Gastrocnemius medialis (tissue), 4 donors: ENCODE measurements at regions not wholly inside any gene's neighbourhood (a gene's known extent, or its start where the extent isn't known, plus 50 kb on each side); places are given as distances from the start of the nearest gene placed in this dataset.

Source experiments
- ATAC-seq, 2 donors: fragments of 150-250 bp; one replicate each; pipeline ENCODE4 v1.9.1; 2016
- DNase-seq, 2 donors: peaks; one replicate each; pipeline ENCODE4 v3.0.0-alpha.2; 2019
- H3K27ac ChIP-seq, 4 donors: fragments of 200-600 bp; sonication (generic); 1 replicate in 1 of 4; 2 replicates in 3 of 4; pipeline ENCODE4 v1.5.1; 2016 to 2018; ENCODE audit warnings: mild to moderate bottlenecking in 2 of 4, moderate library complexity in 1 of 4
- H3K27me3 ChIP-seq, 3 donors: fragments of 200-600 bp; sonication (generic) in 2 of 3; 1 replicate in 1 of 3; 2 replicates in 2 of 3; pipeline versions ENCODE4 v1.5.1 to v1.6.0; 2016 to 2019; ENCODE audit warnings: mild to moderate bottlenecking in 1 of 3, moderate library complexity in 1 of 3
- H3K36me3 ChIP-seq, 2 donors: fragments of 200-600 bp; sonication (generic) in 1 of 2; one replicate each; pipeline ENCODE4 v1.5.1; 2017 to 2018
- H3K4me1 ChIP-seq, 2 donors: fragments of 200-600 bp; sonication (generic) in 1 of 2; one replicate each; pipeline ENCODE4 v1.5.1; 2016 to 2017; ENCODE audit warnings: mild to moderate bottlenecking in 2 of 2
- H3K4me3 ChIP-seq, 4 donors: fragments of 200-600 bp; sonication (generic) in 3 of 4; 1 replicate in 1 of 4; 2 replicates in 3 of 4; pipeline ENCODE4 v1.5.1; 2016 to 2019; ENCODE audit warnings: mild to moderate bottlenecking in 2 of 4
- H3K9me3 ChIP-seq, 3 donors: fragments of 200-600 bp; sonication (generic) in 2 of 3; 1 replicate in 1 of 3; 2 replicates in 2 of 3; pipeline ENCODE4 v1.5.1; 2016 to 2019
- POLR2A ChIP-seq, 2 donors: fragments of 450-650 bp; IDR thresholded peaks; one replicate each; pipeline ENCODE4 v1.6.1; 2017; ENCODE audit warnings: antibody characterized with exemption in 2 of 2, mild to moderate bottlenecking in 2 of 2, moderate library complexity in 2 of 2
- in situ Hi-C, 4 donors: fragments of 200-750 bp; cut with MboI; loops; one replicate each; pipeline versions ENCODE4 v1.15.0 to v1.8.0; 2017; ENCODE audit warnings: low sequenced_read_pairs in 4 of 4
- intact Hi-C: fragments of 100-400 bp; cut with DNase I; formaldehyde crosslinking; loops from one replicate; pipeline ENCODE4 v1.15.1; 2023; ENCODE audit warnings: low total_unique reads
- TF ChIP-seq, protein P1 (sequence below), 5 experiments: fragments of 450-650 bp in 3 of 5; fragments of 200-600 bp in 2 of 5; sonication (generic) in 2 of 5; IDR thresholded peaks in 4 of 5; conservative IDR thresholded peaks in 1 of 5; 1 replicate in 4 of 5; 2 replicates in 1 of 5; pipeline ENCODE4 v1.5.1; 2016 to 2019; ENCODE audit warnings: antibody characterized with exemption in 5 of 5, mild to moderate bottlenecking in 3 of 5, moderate library complexity in 3 of 5

- Histone ChIP-seq H3K9me3 (no peaks in the 10 kb centered on the region), H3K27ac (no peak overlapping the region), H3K4me1 (no peaks in the 10 kb centered on the region), H3K36me3 (no peaks in the 10 kb centered on the region), H3K27me3 (peaks cover 25 to 57% (median 53%) of the 10 kb centered on the region in 3 donors), H3K4me3 (no peak overlapping the region)
- ATAC-seq = no peak
- no peak for DNase-seq
- intact Hi-C loops = no loop called here
- in situ Hi-C loops = no loop called here
- TF ChIP-seq, protein P1, sequence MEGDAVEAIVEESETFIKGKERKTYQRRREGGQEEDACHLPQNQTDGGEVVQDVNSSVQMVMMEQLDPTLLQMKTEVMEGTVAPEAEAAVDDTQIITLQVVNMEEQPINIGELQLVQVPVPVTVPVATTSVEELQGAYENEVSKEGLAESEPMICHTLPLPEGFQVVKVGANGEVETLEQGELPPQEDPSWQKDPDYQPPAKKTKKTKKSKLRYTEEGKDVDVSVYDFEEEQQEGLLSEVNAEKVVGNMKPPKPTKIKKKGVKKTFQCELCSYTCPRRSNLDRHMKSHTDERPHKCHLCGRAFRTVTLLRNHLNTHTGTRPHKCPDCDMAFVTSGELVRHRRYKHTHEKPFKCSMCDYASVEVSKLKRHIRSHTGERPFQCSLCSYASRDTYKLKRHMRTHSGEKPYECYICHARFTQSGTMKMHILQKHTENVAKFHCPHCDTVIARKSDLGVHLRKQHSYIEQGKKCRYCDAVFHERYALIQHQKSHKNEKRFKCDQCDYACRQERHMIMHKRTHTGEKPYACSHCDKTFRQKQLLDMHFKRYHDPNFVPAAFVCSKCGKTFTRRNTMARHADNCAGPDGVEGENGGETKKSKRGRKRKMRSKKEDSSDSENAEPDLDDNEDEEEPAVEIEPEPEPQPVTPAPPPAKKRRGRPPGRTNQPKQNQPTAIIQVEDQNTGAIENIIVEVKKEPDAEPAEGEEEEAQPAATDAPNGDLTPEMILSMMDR (IDR thresholded peaks at IDR 0.05 in 4 of 5, conservative IDR thresholded peaks at IDR 0.05 in 1 of 5) = no peak
- TF ChIP-seq POLR2A (IDR thresholded peaks at IDR 0.05) = no peak
Measured at GRCh38 chr4:1556541-1557220, 127.4 kb downstream of the FAM53A start.

DNA sequence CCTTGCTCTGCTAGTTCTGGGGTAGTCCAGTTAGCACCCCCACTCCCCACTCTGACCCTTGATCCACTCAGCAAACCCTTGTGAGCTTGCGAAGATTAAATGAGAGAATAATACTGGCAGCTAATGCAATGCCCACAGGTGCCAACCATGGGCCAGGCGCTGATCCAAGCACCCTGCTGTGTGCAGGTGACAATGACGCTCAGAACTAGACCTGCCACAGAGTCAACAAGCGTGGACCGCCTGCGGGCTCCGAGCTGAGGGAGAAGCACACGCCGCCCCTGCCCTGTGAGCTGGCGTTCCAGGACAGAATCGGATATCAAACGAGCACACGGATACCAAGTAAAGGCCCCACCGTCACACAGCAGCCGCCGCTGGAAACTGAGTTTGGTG, 129.2 kb downstream of the FAM53A start:
- Histone ChIP-seq H3K27ac (no peak overlapping the region), H3K9me3 (no peaks in the 10 kb centered on the region), H3K4me3 (no peak overlapping the region), H3K4me1 (no peaks in the 10 kb centered on the region), H3K36me3 (no peaks in the 10 kb centered on the region), H3K27me3 (peaks cover 25 to 50% (median 47%) of the 10 kb centered on the region in 3 donors)
- TF ChIP-seq, protein P1 (IDR thresholded peaks at IDR 0.05 in 4 of 5, conservative IDR thresholded peaks at IDR 0.05 in 1 of 5) = no peak
- no peak for TF ChIP-seq POLR2A (IDR thresholded peaks at IDR 0.05)
- DNase-seq (no peak), ATAC-seq (no peak)
- intact Hi-C loops (no loop called here), in situ Hi-C loops (no loop called here)

GRCh38 chr4:1554246-1554875, 129.8 kb downstream of the FAM53A start:
- Histone ChIP-seq H3K4me3 (no peak overlapping the region), H3K4me1 (no peaks in the 10 kb centered on the region), H3K27me3 (peaks cover 22 to 45% (median 42%) of the 10 kb centered on the region in 3 donors), H3K36me3 (no peaks in the 10 kb centered on the region), H3K27ac (no peak overlapping the region), H3K9me3 (no peaks in the 10 kb centered on the region)
- DNase-seq (no peak), ATAC-seq (no peak)
- in situ Hi-C loops (no loop called here), intact Hi-C loops (no loop called here)
- TF ChIP-seq, protein P1 (IDR thresholded peaks at IDR 0.05 in 4 of 5, conservative IDR thresholded peaks at IDR 0.05 in 1 of 5) = no peak
- no peak for TF ChIP-seq POLR2A (IDR thresholded peaks at IDR 0.05)

DNA sequence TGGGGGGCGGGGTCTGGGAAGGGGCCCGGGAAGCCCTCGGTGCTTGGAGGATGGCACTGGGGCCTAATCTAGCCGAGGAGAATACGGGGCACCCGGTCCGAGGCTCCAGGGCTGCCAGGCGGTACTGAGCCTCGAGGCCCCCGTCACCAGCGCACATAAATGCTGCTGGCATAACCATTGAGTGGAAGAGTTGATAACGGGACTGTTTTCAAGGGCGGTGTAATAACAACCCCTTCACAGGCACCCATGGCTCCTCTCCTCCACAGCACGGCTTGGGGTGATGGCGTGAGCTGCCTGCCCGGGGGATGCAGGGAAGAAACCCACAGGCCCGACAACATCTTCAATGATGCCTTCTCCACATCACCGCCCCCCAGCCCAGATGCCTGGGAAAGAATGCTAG, 130.7 kb downstream of the FAM53A start:
- intact Hi-C loops = no loop called here
- in situ Hi-C loops = no loop called here
- no peak for TF ChIP-seq POLR2A (IDR thresholded peaks at IDR 0.05)
- TF ChIP-seq, protein P1 (IDR thresholded peaks at IDR 0.05 in 4 of 5, conservative IDR thresholded peaks at IDR 0.05 in 1 of 5) = no peak

More for the DNA sequence above, 130.7 kb downstream of the FAM53A start:
- no peaks in the 10 kb centered on the region for H3K36me3 ChIP-seq
- peaks cover 21 to 38% (median 34%) of the 10 kb centered on the region in 3 donors for H3K27me3 ChIP-seq
- no peak overlapping the region for H3K4me3 ChIP-seq
- DNase-seq (no peak), ATAC-seq (no peak)
- peaks cover 0 to 5% of the 10 kb centered on the region in 2 donors for H3K4me1 ChIP-seq
- no peak overlapping the region for H3K27ac ChIP-seq
- H3K9me3 ChIP-seq = no peaks in the 10 kb centered on the region
